SK-N-MC (cell line): ENCODE measurements at regions not wholly inside any gene's neighbourhood (a gene's known extent, or its start where the extent isn't known, plus 50 kb on each side); places are given as distances from the start of the nearest gene placed in this dataset.

Source experiments
- EZH2 ChIP-seq: fragments of 200-600 bp; sonication (generic); IDR thresholded peaks from one replicate; pipeline ENCODE4 v1.6.1; 2017; ENCODE audit warnings: antibody characterized with exemption
- FOXP2 ChIP-seq: optimal IDR thresholded peaks from 2 replicates; pipeline ENCODE3; 2011; ENCODE audit warnings: mild to moderate bottlenecking, moderate library complexity; ENCODE audit not compliant: insufficient read depth; ENCODE audit errors: extremely low read length, control extremely low read depth

- TF ChIP-seq EZH2 (no peak), FOXP2 (no peak)
Measured at GRCh38 chr10:64416011-64416410, 894.8 kb downstream of the REEP3 start.
